Sciatic nerve (tissue), 2 donors: ENCODE measurements at regions not wholly inside any gene's neighbourhood (a gene's known extent, or its start where the extent isn't known, plus 50 kb on each side); places are given as distances from the start of the nearest gene placed in this dataset.
A peak's percentile ranks its signal among the peaks of the same experiment; 100 is the strongest.

Experiments
- ATAC-seq: fragments of 200-7000 bp; cut with Tn5 transposase; one replicate; pipeline ENCODE4 v1.9.1; 2020; ENCODE audit warnings: mild to moderate bottlenecking, moderate library complexity
- DNase-seq: peaks from one replicate; pipeline ENCODE4 v3.0.0-alpha.2; 2020; ENCODE audit warnings: low spot score
- intact Hi-C: fragments of 100-400 bp; cut with DNase I; formaldehyde crosslinking; loops from one replicate; pipeline ENCODE4 v1.14.2; 2022
- donor health status: DM: no; HTN: no; CAD: no.
- donor health status: DM: no; HTN: no; CAD: no.

GRCh38 chr9:135320943-135321342 is 158.6 kb upstream of the PPP1R26 start:
- DNase-seq (peak; percentile 28), ATAC-seq (no peak)
- intact Hi-C loops, result no loop called here

DNA sequence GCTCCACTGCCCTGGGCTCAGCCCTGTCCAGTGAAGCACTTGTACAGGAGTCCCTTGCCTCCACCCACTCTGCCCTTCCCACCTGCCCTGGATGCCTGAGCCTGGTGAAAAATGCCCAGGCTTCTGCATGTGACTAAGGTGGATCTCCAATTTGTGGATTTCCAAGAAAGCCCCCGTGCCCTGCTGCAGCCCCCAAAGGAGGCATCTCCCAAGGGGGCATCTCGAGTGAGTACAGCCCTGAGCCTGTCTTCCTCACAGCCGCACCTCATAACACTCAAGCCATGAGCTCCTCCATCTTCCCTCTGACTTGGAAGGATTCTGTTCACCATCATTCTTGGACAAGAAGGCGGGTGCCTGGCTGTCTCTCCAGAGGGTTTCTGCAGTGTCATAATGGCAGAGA is 158.0 kb upstream of the PPP1R26 start:
- no peak for ATAC-seq
- intact Hi-C loops, result no loop called here
- DNase-seq, result no peak

- intact Hi-C loops, result no loop called here
- DNase-seq (no peak), ATAC-seq (no peak)
These were observed 155.3 kb upstream of the PPP1R26 start for GRCh38 chr9:135324329-135324728.

- no peak for ATAC-seq
- DNase-seq, result no peak
- intact Hi-C loops, result no loop called here
These were observed 153.4 kb upstream of the PPP1R26 start for GRCh38 chr9:135326141-135326540.

- DNase-seq, result peak; percentile 35
- no peak for ATAC-seq
- intact Hi-C loops, result no loop called here
These were observed 152.9 kb upstream of the PPP1R26 start for GRCh38 chr9:135326633-135327152.

GRCh38 chr9:135328485-135329417 is 150.8 kb upstream of the PPP1R26 start:
- no peak for ATAC-seq
- intact Hi-C loops, result no loop called here
- no peak for DNase-seq

GRCh38 chr9:135329571-135330306 is 149.8 kb upstream of the PPP1R26 start:
- ATAC-seq, result no peak
- peak; percentile 44 for DNase-seq
- intact Hi-C loops, result no loop called here

DNA sequence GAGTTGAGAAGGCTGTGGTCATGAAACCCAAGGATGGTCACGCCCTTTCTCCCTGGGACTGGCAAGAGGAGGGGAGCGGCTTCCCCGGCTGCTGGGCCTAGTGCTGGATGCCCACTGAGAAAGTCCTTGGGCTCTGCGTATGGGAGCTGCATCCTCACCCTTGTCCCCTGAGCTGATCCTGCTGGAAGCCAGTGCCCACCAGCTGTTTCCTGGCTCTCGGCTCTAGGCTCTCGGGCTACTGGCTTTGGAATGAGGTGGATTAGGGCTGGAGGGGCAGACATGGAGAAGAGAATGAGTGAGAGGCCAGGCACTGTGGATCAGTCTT is 149.3 kb upstream of the PPP1R26 start:
- DNase-seq, result no peak
- intact Hi-C loops, result no loop called here
- no peak for ATAC-seq

GRCh38 chr9:135330685-135331590 is 148.6 kb upstream of the PPP1R26 start:
- no peak for ATAC-seq
- intact Hi-C loops, result no loop called here

DNA sequence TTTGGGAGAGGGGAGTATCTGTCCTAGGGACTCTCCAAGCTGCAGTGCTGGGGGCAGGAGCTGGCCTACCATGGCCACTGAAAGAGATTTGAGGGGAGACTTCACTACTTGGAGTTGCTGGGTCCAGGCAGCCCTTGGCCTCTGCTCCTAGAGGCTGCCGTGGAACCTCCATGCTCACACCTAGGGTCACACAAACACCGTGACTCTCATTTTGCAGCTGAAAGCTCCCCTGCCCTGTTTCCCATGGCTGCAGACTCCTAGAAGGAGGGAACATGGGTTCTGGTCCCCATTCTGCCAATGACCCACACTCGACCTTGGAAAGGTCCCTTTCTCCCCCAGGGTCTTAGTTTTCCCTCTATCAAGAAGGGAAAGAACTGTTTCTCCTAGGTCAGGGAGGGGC is 147.1 kb upstream of the PPP1R26 start:
- intact Hi-C loops, result no loop called here
- no peak for DNase-seq
- ATAC-seq, result no peak

More at GRCh38 chr9:135330685-135331590, 148.6 kb upstream of the PPP1R26 start:
- DNase-seq, result no peak

- no peak for ATAC-seq
- intact Hi-C loops, result no loop called here
- DNase-seq, result peak; percentile 21
These were observed 146.4 kb upstream of the PPP1R26 start for GRCh38 chr9:135332979-135333748.

DNA sequence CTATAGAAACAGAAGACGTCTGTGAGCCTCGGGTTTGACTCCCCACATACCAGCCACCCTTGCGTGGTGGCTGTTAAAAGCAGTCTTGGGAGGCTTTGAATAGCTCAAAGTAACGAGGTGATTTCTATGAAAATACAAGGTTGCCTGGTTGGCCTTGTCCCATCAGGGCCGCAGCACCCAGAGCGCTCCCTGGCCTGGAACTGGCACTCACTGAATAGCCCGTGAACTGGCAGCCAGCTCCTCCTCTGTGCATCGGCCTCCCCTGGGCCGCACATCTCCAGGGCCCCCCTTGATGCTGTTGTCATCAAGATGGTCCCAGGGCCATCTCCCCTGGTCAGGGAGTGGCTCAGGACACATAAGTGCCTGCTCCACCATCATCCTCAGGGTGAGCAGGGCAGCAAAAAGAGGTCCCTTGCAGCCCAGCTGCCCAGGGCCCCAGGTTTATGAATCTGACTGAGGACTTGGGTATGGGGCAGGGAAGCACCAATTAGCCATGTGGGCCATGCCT is 144.6 kb upstream of the PPP1R26 start:
- intact Hi-C loops, result no loop called here
- no peak for ATAC-seq
- DNase-seq, result peak; percentile 23

DNA sequence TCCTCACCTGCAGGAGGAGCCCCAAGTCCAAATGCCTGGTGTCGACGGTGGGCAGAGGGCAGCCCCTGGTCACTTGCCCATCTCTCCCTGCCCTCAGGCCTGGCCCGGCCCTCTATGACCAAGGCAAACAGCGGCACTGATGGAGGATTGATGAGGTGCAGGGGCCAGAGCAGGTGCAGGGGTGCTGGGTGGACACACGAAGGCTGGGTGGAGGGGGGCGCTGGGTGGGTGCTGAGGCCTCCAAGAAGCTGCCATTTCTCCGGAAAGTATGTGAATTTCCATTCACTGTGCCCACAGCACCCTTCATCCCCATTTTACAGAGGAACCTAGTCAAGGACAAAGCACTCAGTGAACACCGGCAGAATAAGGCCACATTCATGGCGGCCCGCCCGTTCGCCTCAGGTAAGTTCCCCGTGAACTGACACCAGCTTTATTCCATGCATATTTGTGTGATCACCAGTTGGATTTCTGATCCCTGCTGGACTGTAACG is 143.8 kb upstream of the PPP1R26 start:
- ATAC-seq, result no peak
- DNase-seq, result peak; percentile 21
- intact Hi-C loops, result no loop called here

GRCh38 chr9:135336722-135337527 is 142.7 kb upstream of the PPP1R26 start:
- ATAC-seq (no peak), DNase-seq (peak; percentile 45)
- intact Hi-C loops, result no loop called here

DNA sequence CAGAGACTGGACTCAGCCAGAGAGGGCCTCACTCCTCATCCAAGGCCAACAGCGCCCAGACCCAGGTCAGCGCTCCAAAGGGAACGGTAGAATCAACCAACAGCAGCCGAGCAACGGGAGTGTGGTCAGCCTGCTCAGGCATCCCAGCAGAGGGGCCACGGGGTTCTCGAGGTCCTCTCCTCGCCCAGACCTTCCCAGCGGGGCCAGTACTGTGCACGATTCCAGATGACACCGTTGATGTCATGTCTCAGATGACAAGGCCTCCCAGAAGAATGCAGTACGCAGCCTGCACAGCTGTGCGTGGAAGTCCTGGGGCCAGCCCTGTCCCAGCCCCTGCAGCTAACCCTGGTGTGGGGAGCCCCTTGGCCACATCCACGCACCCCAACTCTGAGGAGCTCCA is 141.0 kb upstream of the PPP1R26 start:
- no peak for ATAC-seq
- intact Hi-C loops, result no loop called here
- DNase-seq, result peak; percentile 18

GRCh38 chr9:135339378-135339973 is 140.1 kb upstream of the PPP1R26 start:
- ATAC-seq (no peak), DNase-seq (peak; percentile 47)
- intact Hi-C loops, result no loop called here

- ATAC-seq (no peak), DNase-seq (peak; percentile 19)
- intact Hi-C loops, result loop anchor here (2.0 kb wide), 1 partner anchor 253 kb away; the partner anchor contains the start of gene OLFM1
These were observed 139.4 kb upstream of the PPP1R26 start for GRCh38 chr9:135340143-135340655.
